ENCODE measurements at regions not wholly inside any gene's neighbourhood (a gene's known extent, or its start where the extent isn't known, plus 50 kb on each side); places are given as distances from the start of the nearest gene placed in this dataset.
A peak's percentile ranks its signal among the peaks of the same experiment; 100 is the strongest.
"Not testable (repeated sequence)": the region's sequence is repeated elsewhere in the genome, so short reads cannot be mapped to it uniquely, and the experiment has no call there.

DNA sequence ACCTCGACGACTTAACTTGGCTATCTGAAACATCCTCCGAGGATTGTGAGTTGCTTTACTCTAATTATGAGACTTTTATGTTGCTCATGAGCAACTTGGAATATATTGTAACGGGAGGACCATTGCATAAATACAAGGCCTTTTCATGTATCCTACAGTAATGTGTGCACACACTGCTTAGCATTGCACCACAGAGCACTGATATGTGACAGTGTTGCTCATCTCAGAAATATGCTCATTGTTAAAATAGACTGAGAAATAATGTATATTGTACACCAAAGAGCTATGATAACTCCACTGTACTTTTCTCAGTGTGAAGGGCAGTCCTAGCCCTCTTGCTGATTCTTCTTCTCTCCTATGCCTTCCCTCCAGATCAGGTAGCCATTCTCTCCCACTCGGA, 102.8 kb upstream of the CDK13 start:
- TF ChIP-seq, protein P1, sequence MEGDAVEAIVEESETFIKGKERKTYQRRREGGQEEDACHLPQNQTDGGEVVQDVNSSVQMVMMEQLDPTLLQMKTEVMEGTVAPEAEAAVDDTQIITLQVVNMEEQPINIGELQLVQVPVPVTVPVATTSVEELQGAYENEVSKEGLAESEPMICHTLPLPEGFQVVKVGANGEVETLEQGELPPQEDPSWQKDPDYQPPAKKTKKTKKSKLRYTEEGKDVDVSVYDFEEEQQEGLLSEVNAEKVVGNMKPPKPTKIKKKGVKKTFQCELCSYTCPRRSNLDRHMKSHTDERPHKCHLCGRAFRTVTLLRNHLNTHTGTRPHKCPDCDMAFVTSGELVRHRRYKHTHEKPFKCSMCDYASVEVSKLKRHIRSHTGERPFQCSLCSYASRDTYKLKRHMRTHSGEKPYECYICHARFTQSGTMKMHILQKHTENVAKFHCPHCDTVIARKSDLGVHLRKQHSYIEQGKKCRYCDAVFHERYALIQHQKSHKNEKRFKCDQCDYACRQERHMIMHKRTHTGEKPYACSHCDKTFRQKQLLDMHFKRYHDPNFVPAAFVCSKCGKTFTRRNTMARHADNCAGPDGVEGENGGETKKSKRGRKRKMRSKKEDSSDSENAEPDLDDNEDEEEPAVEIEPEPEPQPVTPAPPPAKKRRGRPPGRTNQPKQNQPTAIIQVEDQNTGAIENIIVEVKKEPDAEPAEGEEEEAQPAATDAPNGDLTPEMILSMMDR (IDR thresholded peaks at IDR 0.05) = no peak
- TF ChIP-seq POLR2A (IDR thresholded peaks at IDR 0.05) = no peak
- no peaks in the 10 kb centered on the region for H3K27me3 ChIP-seq
- no peaks in the 10 kb centered on the region for H3K4me1 ChIP-seq
- H3K4me3 ChIP-seq = no peak overlapping the region
- no peaks in the 10 kb centered on the region for H3K9me3 ChIP-seq
- H3K27ac ChIP-seq = no peak overlapping the region
- DNase-seq = no peak
- H3K36me3 ChIP-seq = no peaks in the 10 kb centered on the region

DNA sequence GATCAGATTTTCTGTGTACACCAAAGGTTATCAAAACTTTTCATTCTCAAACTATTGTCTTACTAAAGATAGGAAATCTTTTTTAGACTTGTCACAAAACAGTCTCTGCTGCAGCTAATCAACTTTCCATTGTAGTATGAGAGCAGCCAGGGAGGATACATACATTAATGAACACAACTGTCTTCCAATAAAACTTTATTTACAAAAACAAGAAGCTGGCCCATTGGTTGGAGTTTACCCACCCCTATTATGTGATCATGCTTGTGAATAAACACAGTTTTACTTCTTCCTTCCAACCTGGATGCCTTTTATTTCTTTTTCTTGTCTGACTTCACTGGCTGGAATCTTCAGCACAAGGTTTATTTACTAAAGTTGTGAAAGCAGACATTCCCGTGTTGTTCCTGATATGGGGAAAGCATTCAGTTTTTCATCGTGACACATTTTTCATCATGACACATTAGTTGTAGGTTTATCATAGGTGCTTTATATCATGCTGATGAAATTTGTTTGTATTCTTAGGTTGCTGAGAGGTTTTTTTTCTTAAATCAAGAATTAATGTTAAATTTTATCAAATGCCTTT, 98.5 kb upstream of the CDK13 start:
- H3K27me3 ChIP-seq = no peaks in the 10 kb centered on the region
- no peaks in the 10 kb centered on the region for H3K36me3 ChIP-seq
- no peaks in the 10 kb centered on the region for H3K9me3 ChIP-seq
- no peak for TF ChIP-seq POLR2A (IDR thresholded peaks at IDR 0.05)
- TF ChIP-seq, protein P1 (IDR thresholded peaks at IDR 0.05) = no peak
- H3K4me1 ChIP-seq = no peaks in the 10 kb centered on the region
- no peak overlapping the region for H3K27ac ChIP-seq
- no peak overlapping the region for H3K4me3 ChIP-seq
- DNase-seq = no peak

DNA sequence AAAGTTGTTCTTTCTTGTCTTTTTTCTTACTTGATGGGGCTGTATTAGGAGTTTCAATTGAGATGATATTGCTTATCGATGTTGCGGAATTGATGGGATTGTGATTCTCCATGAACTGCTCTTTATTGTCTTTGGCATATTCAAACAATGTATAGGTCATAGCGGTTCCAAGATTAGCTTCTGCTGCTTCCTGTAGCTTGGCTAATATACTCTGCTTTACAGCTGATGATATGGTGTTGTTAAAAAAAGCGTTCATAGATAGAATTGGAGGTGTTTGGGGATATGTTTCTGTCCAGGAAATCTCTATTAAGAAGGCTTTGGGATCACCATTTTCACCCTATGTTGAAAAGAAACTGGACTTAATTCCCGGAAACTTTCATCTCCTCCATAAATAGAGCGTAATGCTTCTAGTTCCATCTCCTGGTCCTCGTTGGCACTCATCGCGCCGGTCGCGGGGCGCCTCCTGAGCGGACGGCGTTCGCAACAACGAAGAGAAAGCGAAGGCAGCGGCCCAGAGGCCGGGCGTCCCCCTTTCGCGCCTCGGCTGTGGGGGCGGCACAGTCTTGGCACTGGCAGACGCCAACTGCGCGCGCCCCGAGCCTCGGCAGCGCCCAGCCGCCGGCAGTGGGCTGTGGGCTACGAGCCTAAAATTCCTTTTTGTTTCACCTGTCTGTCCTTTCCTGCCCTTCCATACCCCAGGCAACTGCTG, 95.3 kb upstream of the CDK13 start:
- not testable (repeated sequence) for H3K4me1 ChIP-seq, H3K27ac ChIP-seq, H3K9me3 ChIP-seq, DNase-seq, H3K36me3 ChIP-seq, H3K27me3 ChIP-seq
- H3K4me3 ChIP-seq = peak overlapping the region in 3 of 4 donors; percentile 8 to 39 (median 38)

DNA sequence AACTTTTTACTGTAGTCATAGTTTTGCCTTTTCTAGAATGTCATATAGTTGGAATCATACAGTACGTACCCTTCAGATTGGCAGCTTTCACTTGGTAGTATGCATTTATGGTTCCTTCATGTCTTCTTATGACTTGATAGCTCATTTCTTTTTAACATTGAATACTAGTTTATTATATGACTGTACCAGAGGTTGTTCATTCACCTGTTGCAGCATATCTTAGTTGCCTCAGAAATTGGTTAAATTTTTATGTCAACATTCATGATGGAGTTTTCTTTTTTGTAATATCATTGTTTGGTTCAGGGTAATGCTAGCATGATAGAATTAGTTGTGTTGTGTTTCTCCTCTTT, 94.8 kb upstream of the CDK13 start:
- Histone ChIP-seq H3K27me3 (no peaks in the 10 kb centered on the region), H3K4me3 (peak overlapping the region in 3 of 4 donors; percentile 8 to 39 (median 38)), H3K27ac (no peak overlapping the region), H3K36me3 (no peaks in the 10 kb centered on the region), H3K9me3 (no peaks in the 10 kb centered on the region), H3K4me1 (no peaks in the 10 kb centered on the region)
- TF ChIP-seq POLR2A (IDR thresholded peaks at IDR 0.05) = no peak
- TF ChIP-seq, protein P1 (IDR thresholded peaks at IDR 0.05) = no peak
- no peak for DNase-seq

DNA sequence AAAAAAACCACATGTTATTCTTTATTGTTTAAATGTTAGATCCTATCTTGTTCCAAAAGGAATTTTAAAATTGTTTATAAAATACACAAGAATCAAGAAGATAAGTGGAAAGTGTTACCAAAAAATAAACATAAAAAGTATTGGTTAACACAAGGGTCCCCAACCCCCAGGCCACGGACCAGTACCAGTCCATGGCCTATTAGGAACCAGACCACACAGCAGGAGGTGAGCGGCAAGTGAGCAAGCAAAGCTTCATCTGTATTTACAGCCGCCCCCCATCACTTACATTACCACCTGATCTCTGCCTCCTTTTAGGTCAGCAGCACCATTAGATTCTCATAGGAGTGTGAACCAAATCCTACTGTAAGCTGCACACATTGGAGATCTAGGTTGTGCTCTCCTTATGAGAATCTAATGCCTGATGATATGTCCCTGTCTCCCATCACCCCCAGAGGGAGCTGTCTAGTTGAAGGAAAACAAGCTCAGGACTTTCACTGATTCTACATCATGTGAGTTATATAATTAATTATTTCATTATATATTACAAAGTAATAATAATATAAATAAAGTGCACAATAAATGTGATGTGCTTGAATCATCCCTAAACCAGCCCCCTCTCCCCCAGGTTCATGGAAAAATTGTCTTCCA, 86.3 kb upstream of the CDK13 start:
- H3K27ac ChIP-seq, H3K9me3 ChIP-seq, H3K36me3 ChIP-seq, H3K27me3 ChIP-seq, H3K4me3 ChIP-seq, DNase-seq, H3K4me1 ChIP-seq: not testable (repeated sequence)
- TF ChIP-seq, protein P1 (IDR thresholded peaks at IDR 0.05) = peak in 1 of 6 experiments; percentile 16

DNA sequence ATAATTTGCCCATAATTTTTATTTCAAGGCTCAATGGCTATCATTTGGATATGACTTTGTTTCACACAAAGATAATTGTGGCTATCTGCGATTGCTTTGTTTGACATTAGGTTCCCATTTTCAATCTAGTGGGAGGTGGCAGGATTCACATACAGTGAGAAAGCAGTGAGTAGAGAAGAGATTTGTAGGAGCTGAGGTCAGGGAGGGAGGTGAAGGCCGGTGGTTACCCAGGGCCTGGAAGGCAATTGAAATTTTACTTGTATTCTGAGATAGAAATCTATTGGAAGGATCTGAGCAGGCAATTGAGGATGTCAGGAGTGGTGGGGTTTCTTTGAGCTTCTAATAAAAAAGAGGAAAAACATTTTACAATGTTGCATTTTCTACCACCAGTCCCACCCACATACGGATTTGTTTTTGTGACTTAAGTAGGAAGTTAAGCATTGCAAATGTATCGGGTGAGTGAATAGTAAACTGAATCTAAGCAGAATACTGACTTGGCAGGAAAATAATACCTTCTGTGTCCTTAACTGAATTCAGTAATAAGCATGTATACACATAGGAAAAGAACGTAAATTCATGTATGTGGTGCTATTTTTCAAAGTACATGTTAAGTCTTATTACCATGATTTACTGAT, 80.1 kb upstream of the CDK13 start:
- DNase-seq, H3K27ac ChIP-seq, H3K4me3 ChIP-seq, H3K27me3 ChIP-seq, H3K9me3 ChIP-seq, H3K4me1 ChIP-seq, H3K36me3 ChIP-seq: not testable (repeated sequence)

DNA sequence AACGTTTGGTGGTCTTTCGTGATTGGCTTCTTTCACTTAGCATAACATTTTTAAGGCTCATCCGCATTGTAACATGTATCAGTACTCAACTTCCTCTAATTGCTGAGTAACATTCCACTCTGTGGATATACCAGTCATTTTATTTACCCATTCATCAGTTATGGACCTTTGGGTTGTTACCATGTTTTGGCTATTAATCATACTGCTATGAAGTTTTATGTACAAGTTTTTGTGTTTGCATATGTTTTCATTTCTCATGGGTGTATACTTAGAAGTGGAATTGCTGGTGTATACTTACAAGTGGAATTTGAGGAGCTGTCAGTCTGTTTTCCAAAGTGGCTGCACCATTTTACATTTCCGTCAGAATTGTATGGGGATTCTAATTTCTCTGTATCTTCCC, 78.4 kb upstream of the CDK13 start:
- not testable (repeated sequence) for H3K9me3 ChIP-seq, H3K27ac ChIP-seq, H3K4me1 ChIP-seq, H3K36me3 ChIP-seq, H3K27me3 ChIP-seq, H3K4me3 ChIP-seq, DNase-seq
